GM23338 (cell line): ENCODE measurements at regions not wholly inside any gene's neighbourhood (a gene's known extent, or its start where the extent isn't known, plus 50 kb on each side); places are given as distances from the start of the nearest gene placed in this dataset.

Experiments used
- ATAC-seq: fragments of 200-7000 bp; cut with Tn5 transposase; 3 replicates; pipeline ENCODE4 v1.9.1; 2020
- DNase-seq: peaks from one replicate; pipeline ENCODE4 v3.0.0-alpha.2; 2015; ENCODE audit warnings: low spot score
- H2AFZ ChIP-seq: fragments of 200-600 bp; sonication (generic); 2 replicates; pipeline ENCODE4 v1.8.0; 2016; ENCODE audit warnings: antibody characterized with exemption, mild to moderate bottlenecking, moderate library complexity
- H3F3A ChIP-seq: fragments of 200-600 bp; sonication (generic); replicated peaks from 2 replicates; pipeline ENCODE4 v1.8.0; 2017; ENCODE audit warnings: antibody characterized with exemption, mixed run types, low read depth
- H3K27ac ChIP-seq: fragments of 200-600 bp; sonication (generic); 2 replicates; pipeline ENCODE4 v1.6.1; 2016; ENCODE audit warnings: low read depth
- H3K27me3 ChIP-seq: fragments of 200-600 bp; sonication (generic); 2 replicates; pipeline ENCODE4 v1.8.0; 2016; ENCODE audit warnings: mild to moderate bottlenecking, mixed run types, moderate library complexity; ENCODE audit not compliant: insufficient read depth
- H3K36me3 ChIP-seq: fragments of 200-600 bp; sonication (generic); 2 replicates; pipeline ENCODE4 v1.8.0; 2016; ENCODE audit warnings: mild to moderate bottlenecking; ENCODE audit not compliant: insufficient read depth
- H3K4me1 ChIP-seq: fragments of 200-600 bp; sonication (generic); 2 replicates; pipeline ENCODE4 v1.8.0; 2016; ENCODE audit warnings: mild to moderate bottlenecking, moderate library complexity; ENCODE audit not compliant: insufficient read depth
- H3K4me2 ChIP-seq: fragments of 200-600 bp; sonication (generic); 2 replicates; pipeline ENCODE4 v1.7.1; 2017; ENCODE audit warnings: mixed run types
- H3K4me3 ChIP-seq: fragments of 200-600 bp; sonication (generic); 2 replicates; pipeline ENCODE4 v1.6.1; 2016; ENCODE audit warnings: mixed run types
- H3K79me2 ChIP-seq: fragments of 200-600 bp; sonication (generic); replicated peaks from 2 replicates; pipeline ENCODE4 v1.8.0; 2017; ENCODE audit warnings: mild to moderate bottlenecking; ENCODE audit not compliant: insufficient read depth
- H3K9me2 ChIP-seq: fragments of 200-600 bp; sonication (generic); 2 replicates; pipeline ENCODE4 v1.8.0; 2017; ENCODE audit not compliant: insufficient read depth
- H4K20me1 ChIP-seq: fragments of 200-600 bp; sonication (generic); replicated peaks from 2 replicates; pipeline ENCODE4 v1.8.0; 2017; ENCODE audit warnings: mild to moderate bottlenecking; ENCODE audit not compliant: insufficient read depth
- H3K27ac Mint-ChIP-seq: 2 replicates; pipeline ENCODE4 v1.8.0; 2020; ENCODE audit warnings: inconsistent platforms, mild to moderate bottlenecking, moderate library complexity, mixed read lengths
- H3K27me3 Mint-ChIP-seq: 3 replicates; pipeline ENCODE4 v1.8.0; 2022; ENCODE audit warnings: low read depth, mild to moderate bottlenecking, moderate library complexity, mixed read lengths, inconsistent platforms; ENCODE audit not compliant: insufficient read depth, poor library complexity
- H3K36me3 Mint-ChIP-seq: 3 replicates; pipeline ENCODE4 v1.8.0; 2021; ENCODE audit warnings: low read depth, mild to moderate bottlenecking, inconsistent platforms, moderate library complexity, mixed read lengths
- H3K4me1 Mint-ChIP-seq: 3 replicates; pipeline ENCODE4 v1.8.0; 2020; ENCODE audit warnings: mild to moderate bottlenecking, inconsistent platforms, mixed read lengths
- H3K4me3 Mint-ChIP-seq: 3 replicates; pipeline ENCODE4 v1.8.0; 2021; ENCODE audit warnings: moderate library complexity, mild to moderate bottlenecking, inconsistent platforms, mixed read lengths
- H3K9me3 Mint-ChIP-seq: 3 replicates; pipeline ENCODE4 v1.8.0; 2020; ENCODE audit warnings: moderate library complexity, mild to moderate bottlenecking, inconsistent platforms, mixed read lengths
- CREB1 ChIP-seq: fragments of 250-450 bp; sonication (Bioruptor Pico); IDR thresholded peaks from 2 replicates; pipeline ENCODE4 v1.5.0; 2020; ENCODE audit warnings: low read depth, mild to moderate bottlenecking, moderate library complexity
- EZH2 ChIP-seq: fragments of 200-600 bp; sonication (generic); IDR thresholded peaks from one replicate; pipeline ENCODE4 v1.8.0; 2017; ENCODE audit warnings: antibody characterized with exemption, mild to moderate bottlenecking, low read depth; ENCODE audit not compliant: unreplicated experiment
- EZH2phosphoT487 ChIP-seq: fragments of 200-600 bp; sonication (generic); IDR thresholded peaks from one replicate; pipeline ENCODE4 v1.8.1; 2018; ENCODE audit warnings: antibody characterized with exemption; ENCODE audit not compliant: unreplicated experiment
- POLR2AphosphoS5 ChIP-seq: IDR thresholded peaks from 2 replicates; pipeline ENCODE4 v1.6.1; 2016; ENCODE audit warnings: antibody characterized with exemption, low read depth
- STAT1 ChIP-seq: IDR thresholded peaks from one replicate; pipeline ENCODE4 v1.6.1; 2016; ENCODE audit warnings: antibody characterized with exemption; ENCODE audit not compliant: unreplicated experiment
- ZNF114 ChIP-seq: fragments of 250-450 bp; sonication (Bioruptor Pico); IDR thresholded peaks from 2 replicates; pipeline ENCODE4 v1.5.0; 2020; ENCODE audit warnings: mild to moderate bottlenecking, moderate library complexity
- ZNF331 ChIP-seq: fragments of 250-450 bp; sonication (Bioruptor Pico); IDR thresholded peaks from 2 replicates; pipeline ENCODE4 v1.5.0; 2020; ENCODE audit warnings: low read depth, mild to moderate bottlenecking, moderate library complexity
- TF ChIP-seq, protein P1 (sequence below): fragments of 250-450 bp; sonication (Bioruptor Pico); IDR thresholded peaks from 2 replicates; pipeline ENCODE4 v1.5.0; 2020; ENCODE audit warnings: mild to moderate bottlenecking, moderate library complexity

DNA sequence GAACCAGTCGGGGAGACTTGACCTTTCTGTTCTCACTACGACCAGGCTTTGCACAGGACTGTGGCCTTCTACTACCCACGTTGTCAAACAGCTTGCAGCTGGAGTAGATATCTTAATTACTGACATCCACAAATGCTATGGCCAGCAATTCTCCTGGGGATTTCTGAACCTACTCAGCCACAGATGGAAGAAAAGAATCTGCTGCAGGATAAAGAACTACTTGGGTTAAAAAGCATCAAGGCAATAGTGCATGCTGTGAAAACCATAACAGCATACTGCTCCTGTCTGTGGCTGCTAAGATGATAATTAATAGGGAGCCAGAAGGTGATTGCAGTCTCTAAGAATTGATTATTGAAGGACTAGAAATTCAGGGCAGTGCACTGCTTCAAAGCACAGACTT lies 859.2 kb upstream of the SEMA6D start:
- Histone ChIP-seq H3K36me3 (no peaks in the 10 kb centered on the region), H3K4me2 (no peak overlapping the region), H3K27me3 (no peaks in the 10 kb centered on the region), H3K9me2 (peaks cover 7% of the 10 kb centered on the region; the same call in 1 of the 2 replicates), H3K4me3 (no peak overlapping the region), H3K27ac (no peak overlapping the region), H3K4me1 (no peaks in the 10 kb centered on the region), H4K20me1 (no peaks in the 10 kb centered on the region), H3K79me2 (no peaks in the 10 kb centered on the region), H2AFZ (no peak overlapping the region), H3F3A (no peaks in the 10 kb centered on the region)
- H3K9me3 Mint-ChIP-seq, result peaks cover 56% of the 10 kb centered on the region
- H3K27ac Mint-ChIP-seq, result no peak overlapping the region
- H3K36me3 Mint-ChIP-seq, result peaks cover 3% of the 10 kb centered on the region; the same call in 1 of the 3 replicates
- TF ChIP-seq, protein P1, sequence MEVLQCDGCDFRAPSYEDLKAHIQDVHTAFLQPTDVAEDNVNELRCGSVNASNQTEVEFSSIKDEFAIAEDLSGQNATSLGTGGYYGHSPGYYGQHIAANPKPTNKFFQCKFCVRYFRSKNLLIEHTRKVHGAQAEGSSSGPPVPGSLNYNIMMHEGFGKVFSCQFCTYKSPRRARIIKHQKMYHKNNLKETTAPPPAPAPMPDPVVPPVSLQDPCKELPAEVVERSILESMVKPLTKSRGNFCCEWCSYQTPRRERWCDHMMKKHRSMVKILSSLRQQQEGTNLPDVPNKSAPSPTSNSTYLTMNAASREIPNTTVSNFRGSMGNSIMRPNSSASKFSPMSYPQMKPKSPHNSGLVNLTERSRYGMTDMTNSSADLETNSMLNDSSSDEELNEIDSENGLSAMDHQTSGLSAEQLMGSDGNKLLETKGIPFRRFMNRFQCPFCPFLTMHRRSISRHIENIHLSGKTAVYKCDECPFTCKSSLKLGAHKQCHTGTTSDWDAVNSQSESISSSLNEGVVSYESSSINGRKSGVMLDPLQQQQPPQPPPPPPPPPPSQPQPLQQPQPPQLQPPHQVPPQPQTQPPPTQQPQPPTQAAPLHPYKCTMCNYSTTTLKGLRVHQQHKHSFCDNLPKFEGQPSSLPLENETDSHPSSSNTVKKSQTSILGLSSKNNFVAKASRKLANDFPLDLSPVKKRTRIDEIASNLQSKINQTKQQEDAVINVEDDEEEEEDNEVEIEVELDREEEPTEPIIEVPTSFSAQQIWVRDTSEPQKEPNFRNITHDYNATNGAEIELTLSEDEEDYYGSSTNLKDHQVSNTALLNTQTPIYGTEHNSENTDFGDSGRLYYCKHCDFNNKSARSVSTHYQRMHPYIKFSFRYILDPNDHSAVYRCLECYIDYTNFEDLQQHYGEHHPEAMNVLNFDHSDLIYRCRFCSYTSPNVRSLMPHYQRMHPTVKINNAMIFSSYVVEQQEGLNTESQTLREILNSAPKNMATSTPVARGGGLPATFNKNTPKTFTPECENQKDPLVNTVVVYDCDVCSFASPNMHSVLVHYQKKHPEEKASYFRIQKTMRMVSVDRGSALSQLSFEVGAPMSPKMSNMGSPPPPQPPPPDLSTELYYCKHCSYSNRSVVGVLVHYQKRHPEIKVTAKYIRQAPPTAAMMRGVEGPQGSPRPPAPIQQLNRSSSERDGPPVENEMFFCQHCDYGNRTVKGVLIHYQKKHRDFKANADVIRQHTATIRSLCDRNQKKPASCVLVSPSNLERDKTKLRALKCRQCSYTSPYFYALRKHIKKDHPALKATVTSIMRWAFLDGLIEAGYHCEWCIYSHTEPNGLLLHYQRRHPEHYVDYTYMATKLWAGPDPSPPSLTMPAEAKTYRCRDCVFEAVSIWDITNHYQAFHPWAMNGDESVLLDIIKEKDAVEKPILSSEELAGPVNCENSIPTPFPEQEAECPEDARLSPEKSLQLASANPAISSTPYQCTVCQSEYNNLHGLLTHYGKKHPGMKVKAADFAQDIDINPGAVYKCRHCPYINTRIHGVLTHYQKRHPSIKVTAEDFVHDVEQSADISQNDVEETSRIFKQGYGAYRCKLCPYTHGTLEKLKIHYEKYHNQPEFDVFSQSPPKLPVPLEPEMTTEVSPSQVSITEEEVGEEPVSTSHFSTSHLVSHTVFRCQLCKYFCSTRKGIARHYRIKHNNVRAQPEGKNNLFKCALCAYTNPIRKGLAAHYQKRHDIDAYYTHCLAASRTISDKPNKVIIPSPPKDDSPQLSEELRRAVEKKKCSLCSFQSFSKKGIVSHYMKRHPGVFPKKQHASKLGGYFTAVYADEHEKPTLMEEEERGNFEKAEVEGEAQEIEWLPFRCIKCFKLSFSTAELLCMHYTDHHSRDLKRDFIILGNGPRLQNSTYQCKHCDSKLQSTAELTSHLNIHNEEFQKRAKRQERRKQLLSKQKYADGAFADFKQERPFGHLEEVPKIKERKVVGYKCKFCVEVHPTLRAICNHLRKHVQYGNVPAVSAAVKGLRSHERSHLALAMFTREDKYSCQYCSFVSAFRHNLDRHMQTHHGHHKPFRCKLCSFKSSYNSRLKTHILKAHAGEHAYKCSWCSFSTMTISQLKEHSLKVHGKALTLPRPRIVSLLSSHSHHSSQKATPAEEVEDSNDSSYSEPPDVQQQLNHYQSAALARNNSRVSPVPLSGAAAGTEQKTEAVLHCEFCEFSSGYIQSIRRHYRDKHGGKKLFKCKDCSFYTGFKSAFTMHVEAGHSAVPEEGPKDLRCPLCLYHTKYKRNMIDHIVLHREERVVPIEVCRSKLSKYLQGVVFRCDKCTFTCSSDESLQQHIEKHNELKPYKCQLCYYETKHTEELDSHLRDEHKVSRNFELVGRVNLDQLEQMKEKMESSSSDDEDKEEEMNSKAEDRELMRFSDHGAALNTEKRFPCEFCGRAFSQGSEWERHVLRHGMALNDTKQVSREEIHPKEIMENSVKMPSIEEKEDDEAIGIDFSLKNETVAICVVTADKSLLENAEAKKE, result no peak
- no peak for TF ChIP-seq STAT1
- TF ChIP-seq POLR2AphosphoS5, result no peak
- TF ChIP-seq CREB1, result no peak
- no peak for TF ChIP-seq ZNF114 (CRISPR knock-in tag)
- no peak for TF ChIP-seq EZH2
- TF ChIP-seq EZH2phosphoT487, result no peak
- ATAC-seq (no peak), DNase-seq (no peak)
- H3K27me3 Mint-ChIP-seq, result peaks cover 2% of the 10 kb centered on the region
- no peak overlapping the region for H3K4me3 Mint-ChIP-seq
- H3K4me1 Mint-ChIP-seq, result peaks cover 11% of the 10 kb centered on the region; the same call in 1 of the 3 replicates

DNA sequence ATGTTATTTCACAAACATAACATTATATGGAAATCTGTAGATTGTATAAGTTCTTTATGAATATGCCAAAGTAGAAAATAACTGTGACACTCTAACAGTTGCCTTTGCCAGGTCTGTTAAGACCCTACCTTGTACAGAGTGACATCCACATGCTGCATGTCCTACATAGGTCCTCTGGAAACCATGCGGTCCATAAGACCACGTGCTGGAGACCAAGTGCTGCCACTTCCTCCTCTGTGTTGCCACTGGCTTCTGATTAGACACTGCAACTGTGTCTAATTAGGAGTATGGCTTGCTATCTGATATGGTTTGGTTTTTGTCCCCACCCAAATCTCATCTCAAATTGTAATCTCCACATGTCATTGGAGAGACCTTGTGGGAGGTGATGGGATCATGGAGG lies 855.5 kb upstream of the SEMA6D start:
- no peaks in the 10 kb centered on the region for H3K27me3 Mint-ChIP-seq
- Histone ChIP-seq H4K20me1 (no peaks in the 10 kb centered on the region), H3K4me2 (no peak overlapping the region), H3K4me3 (no peak overlapping the region), H3F3A (no peaks in the 10 kb centered on the region), H3K4me1 (no peaks in the 10 kb centered on the region), H2AFZ (no peak overlapping the region), H3K79me2 (no peaks in the 10 kb centered on the region), H3K27ac (no peak overlapping the region), H3K27me3 (no peaks in the 10 kb centered on the region), H3K36me3 (no peaks in the 10 kb centered on the region), H3K9me2 (0 out of 2 replicates have a peak, but pooled peaks cover 3% of the 10 kb centered on the region)
- TF ChIP-seq ZNF331 (CRISPR knock-in tag) (no peak), EZH2phosphoT487 (no peak)
- no peaks in the 10 kb centered on the region; the same call in 2 of the 3 replicates for H3K4me1 Mint-ChIP-seq
- no peak overlapping the region for H3K4me3 Mint-ChIP-seq
- H3K9me3 Mint-ChIP-seq, result peaks cover 52% of the 10 kb centered on the region
- no peak overlapping the region for H3K27ac Mint-ChIP-seq
- H3K36me3 Mint-ChIP-seq, result peaks cover 4% of the 10 kb centered on the region; the same call in 1 of the 3 replicates
- ATAC-seq (no peak), DNase-seq (no peak)
